C1 segment of cervical spinal cord (tissue), 14 donors: ENCODE measurements at regions not wholly inside any gene's neighbourhood (a gene's known extent, or its start where the extent isn't known, plus 50 kb on each side); places are given as distances from the start of the nearest gene placed in this dataset.
A peak's percentile ranks its signal among the peaks of the same experiment; 100 is the strongest.
"Not testable (repeated sequence)": the region's sequence is repeated elsewhere in the genome, so short reads cannot be mapped to it uniquely, and the experiment has no call there.

ENCODE experiments used
- DNase-seq, 14 donors: peaks; one replicate each; lab custom pipeline; 2025; lab: John Stamatoyannopoulos, UW

DNA sequence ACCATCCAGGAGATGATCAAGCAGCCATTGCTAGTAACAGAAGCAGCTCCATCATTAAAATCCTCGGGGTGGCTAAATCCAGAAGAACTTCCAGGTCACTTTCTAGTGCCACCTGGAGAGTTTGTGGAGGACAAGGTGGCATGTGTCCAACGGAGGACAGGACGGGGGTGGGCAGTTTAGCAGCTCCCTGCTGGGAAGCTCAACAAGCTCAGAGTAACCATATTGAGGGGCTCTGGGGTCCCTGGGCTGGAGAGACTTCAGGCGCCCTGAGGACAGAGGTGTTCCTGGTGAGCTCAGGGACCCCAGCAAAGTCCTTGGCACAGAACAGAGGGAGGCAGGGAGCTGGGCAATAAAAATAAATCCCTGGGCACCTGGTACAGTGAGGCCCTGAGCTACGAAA, 140.0 kb upstream of the FHL2 start:
- DNase-seq = no peak

DNA sequence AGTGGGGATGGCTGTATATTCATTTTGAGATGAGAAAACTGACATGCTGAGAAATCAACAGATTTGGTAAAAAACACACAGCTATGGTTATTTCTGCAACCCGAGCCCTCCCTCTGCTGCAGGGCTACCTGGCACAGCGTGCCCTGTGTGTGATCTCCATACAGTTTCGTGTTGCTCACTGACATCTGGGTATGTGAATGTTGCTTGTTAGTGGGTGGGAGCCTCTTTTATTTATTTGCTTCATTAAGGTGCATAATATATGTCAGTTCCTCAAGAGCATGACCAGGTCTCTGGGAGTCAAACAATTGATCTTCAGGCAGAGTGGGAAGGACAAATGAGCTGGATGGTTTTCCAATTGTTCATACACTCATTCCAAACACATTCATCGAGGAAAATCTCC, 139.1 kb upstream of the FHL2 start:
- no peak for DNase-seq

DNA sequence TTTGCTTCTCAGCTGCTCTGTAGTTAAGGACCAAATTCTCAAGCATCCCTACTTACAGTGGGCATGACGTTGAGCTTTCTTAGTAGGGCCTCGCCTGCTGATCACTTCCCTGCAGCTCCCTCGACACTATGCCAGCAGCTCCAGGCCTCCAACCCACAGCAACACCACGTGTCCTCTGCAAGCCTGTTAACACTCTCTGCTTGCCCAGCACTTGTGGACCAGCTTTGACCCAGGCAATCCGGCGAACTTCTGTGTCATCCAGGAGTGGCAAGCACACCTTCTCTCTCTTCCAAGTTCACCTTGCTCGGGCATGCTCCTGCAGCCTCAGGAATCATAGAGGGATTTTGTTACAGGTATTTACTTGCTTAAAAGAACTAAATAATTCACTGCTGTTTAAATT, 138.6 kb upstream of the FHL2 start:
- no peak for DNase-seq

DNA sequence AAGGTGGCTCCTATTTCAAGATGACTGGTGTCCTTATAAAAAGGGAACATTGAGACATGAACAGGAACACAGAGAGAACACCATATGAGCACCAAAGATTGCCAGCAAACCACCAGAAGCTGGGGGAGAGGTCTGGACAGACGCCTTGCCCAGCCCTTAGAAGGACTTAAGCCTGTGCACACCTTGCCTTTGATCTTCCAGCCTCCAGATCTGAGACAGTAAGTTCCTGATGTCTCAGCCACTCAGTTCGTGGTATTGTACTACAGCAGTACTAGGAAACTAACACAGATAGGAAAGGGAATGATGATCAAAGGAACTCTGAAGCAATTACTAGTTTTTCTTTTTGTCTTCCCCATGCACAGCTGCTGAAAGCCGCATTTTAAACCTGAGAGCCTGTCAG, 137.3 kb upstream of the FHL2 start:
- DNase-seq = no peak

DNA sequence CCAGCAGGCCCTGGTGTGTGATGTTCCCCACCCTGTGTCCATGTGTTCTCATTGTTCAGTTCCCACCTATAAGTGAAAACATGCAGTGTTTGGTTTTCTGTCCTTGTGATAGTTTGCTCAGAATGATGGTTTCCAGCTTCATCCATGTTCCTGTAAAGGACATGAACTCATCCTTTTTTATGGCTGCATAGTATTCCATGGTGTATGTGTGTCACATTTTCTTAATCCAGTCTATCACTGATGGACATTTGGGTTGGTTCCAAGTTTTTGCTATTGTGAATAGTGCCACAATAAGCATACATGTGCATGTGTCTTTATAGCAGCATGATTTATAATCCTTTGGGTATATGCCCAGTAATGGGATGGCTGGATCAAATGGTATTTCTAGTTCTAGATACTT, 130.4 kb upstream of the FHL2 start:
- DNase-seq = not testable (repeated sequence)

DNA sequence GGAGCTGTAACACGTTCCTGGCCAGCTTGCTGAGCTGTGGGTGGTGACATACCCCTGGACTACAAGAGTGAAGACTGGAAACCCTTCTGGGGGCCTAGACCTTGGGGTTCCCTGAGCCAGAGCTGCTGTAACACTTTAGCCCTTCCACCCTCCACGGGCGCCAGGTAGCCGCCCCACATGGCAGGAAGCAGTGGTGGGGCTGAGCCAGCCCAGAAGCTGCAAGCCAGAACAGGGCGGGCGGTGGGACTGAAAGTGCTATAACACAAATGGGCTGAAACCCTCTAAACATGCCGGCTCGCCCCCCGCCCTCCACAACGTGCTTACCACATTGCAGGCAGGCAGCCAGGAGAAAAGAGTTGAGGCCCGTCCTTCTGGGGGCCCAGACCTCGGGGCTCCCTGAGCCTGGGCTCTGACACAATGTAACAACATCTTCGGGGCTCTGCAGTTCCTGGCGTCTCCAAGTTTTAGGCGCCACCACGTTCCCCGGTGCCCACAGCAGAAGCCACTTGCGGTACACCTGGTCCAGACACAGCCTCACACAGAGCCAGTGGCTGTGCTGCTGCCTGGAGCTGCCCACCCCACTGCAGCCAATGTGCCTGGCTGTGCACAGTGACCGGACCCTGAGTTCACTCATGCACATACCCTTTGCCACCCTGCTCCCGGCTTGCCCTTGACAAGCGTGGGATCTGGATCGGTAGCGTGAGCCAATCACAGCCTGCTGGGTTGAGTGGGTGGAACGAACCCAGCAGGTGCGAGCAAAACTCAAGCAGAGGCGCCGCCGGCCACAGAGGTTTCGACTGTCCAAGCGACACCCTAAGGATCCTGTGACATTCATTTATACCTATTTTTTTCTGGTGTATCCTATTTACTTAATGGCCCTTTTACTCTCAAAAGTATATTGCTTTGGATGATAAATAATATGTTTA, 127.4 kb upstream of the FHL2 start:
- DNase-seq = no peak

DNA sequence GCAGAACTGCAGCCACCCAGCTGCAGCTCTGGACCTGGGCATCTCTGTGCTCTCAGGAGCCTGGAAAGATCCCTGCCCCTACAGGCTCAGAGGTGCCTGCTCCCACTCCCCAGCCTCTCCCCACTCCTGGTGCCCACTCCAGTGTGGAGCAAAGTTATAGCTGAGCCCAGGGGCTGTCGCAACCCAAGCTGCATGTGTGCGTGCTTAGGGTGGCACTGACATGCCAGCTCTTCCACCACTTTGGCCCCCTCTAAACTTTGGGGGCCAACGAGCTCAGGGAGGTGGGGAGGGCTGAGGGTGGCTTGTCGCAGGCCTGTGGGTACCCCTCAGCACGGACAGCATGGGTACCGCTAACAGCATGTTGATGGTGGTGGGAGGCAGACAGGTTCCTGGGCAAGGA, 126.3 kb upstream of the FHL2 start:
- no peak for DNase-seq

DNA sequence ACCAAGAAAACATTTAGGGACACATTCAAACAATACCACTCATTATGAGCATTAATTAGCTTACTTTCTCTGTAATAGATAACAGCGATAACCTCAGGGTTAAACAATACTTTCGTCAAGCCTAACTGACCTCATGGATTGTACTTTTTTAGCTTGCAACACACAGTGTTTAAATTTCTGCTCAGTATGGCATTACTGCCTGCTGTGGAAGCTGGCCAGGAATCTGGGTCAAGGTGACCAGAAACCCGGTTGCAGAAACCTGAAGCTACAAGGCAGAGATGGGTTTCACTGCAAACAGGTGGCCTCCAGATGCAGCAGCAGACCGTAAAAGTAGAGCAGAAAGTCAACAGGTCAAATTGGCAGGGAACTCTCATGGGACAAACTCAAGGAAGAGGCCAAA, 123.8 kb upstream of the FHL2 start:
- DNase-seq = no peak

DNA sequence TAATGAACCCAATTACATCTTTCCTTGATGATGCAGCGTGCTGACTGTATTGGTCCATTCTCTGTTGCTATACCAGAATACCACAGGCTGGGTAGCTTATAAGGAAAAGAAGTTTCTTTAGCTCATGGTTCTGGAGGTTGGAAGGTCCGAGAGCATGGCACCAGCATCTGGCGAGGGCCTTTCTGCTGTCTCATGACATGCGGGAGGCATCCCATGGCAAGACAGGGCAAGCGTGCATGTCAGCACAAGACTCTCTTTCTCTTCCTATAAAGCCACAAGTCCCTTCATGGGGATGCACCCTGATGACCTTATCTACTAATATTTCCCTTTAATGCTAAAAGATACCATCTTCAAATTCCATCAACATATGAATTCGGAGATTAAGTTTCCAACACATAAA, 122.8 kb upstream of the FHL2 start:
- DNase-seq = no peak

DNA sequence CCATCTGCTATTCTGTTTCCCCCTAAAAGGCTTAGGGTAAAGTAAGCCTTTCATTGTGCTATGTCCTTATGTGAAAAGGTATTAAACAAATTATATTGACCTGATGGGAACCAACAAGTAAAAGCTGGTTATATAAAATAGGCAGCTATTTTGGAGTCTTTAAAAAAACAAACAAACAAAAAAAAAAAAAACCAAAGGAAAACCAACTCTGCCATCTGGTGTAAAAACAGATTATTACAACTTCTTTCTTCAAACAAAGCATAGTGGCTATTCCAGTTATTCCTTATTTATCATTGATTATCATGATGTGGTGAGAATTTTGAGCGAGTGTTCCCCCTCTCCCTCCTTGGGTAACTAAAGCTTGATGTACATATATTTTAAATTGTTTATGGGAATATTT, 122.3 kb upstream of the FHL2 start:
- DNase-seq = peak in 1 of 14 donors; percentile 23

DNA sequence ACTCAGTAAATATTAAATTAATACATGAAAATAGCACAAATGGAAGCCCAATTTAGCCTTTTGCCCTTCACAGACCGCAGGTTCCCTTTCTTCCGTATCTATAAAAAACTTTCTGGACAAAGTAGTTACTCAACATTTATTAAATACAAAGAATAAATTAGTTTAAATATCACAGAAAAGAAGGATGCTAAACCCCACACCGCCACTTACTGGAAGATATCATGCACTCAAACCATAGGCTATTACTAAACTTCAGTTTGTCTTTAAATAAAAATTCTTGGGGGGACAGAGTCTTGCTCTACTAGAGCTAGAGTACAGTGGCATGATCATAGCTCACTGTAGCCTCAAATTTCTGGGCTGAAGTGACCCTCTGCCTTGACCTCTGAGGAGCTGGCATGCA, 120.7 kb upstream of the FHL2 start:
- no peak for DNase-seq

DNA sequence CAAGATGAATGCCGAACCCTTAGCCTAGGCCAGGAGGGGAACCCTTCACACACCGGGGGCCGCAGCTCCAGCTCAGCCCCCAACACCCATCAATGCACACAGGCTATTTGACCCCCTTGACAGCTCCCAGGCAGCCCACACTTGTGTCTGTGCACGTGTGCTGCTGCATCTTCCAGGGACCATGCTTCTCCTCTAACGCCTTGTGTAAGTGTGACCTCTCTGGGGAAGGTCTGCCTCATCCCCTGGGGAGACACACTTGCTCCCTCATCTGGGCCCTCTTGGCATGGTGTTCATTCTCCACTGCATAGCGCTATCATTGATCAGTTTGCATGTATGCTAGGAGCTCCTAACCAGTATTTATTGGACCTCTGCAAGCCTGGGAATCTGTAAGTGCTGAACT, 120.0 kb upstream of the FHL2 start:
- no peak for DNase-seq

DNA sequence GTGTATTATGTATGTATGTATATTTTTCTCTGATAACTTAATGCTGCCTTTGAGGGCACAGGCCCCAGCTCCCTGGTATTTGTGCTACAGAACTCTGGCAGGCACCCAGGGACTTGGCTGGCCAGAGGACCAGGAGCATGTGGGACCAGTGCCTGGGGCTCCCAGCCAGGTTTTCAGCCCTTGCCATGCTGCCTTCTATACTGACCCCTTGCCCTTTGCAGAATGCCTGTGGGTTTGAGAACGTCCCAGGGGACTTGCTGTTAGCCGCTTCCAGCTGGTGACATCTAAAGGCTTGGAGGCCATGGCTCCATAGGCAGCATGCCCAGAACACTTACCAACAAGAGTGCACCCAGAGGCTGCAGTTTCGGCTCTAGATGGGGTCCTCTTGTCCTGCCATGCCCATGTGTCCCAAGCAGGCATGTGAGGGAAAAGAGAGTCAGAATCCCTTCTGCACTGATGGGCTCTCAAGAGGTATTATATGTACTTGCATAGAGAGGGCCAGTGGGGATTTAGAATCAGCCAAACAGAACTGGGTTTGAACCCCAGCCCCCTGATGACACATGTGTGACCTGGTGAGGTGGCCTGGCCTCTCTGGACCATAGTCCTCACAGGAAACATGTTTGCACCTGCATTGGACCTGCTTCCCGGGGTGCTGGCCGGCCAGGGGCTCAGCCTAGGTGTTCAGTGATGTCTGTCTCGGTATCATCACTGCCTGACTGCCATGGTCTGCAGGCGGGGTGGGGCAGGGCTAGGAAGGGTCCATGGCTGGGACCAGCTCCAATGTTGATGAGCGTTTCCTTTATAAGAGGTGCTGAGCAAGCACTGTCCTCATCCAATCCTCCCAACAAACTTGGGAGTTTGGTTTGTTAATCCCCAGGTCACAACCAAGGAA, 119.2 kb upstream of the FHL2 start:
- DNase-seq = peak in 5 of 14 donors; percentile 2 to 84 (median 19)

DNA sequence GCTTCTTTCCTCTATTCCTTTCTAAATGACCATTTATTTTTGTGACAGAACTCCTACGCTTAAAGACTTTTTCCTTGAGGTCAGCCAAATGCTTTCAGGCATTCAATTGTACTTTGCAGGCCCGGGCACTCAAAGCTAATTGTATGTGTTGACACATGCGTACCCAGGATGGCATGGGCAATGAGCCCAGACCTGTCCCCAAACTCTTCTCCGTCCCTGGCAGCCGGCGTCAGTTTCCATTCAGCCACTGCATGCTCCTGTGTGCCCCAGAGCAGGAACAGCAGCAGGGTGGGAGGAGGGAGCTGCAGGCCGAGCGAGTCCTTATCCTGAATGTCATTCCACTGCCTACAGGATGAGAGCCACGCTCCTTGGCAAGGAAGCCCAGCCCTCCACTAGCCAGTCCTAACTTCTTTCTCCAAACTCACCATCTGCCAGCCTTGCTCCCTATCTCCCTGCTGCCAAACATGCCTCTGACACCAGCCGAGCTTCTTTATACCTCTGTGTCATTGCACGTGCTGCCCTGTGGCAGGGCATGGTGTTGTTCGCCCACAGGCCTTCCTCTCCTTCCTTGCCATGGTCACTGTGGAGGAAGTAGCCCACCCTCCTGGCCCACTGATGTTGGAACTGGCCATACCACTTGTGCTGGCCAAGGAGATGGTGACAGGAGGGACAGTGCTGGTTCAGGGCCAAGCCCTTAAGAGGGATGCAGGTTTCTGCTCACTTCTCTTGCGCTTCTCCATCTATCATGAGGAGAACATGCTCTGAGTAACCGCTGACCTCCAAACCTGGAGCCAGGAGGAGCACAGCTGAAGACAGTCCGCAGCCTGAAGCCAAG, 116.9 kb upstream of the FHL2 start:
- peak in 10 of 14 donors; percentile 16 to 86 (median 40) for DNase-seq

DNA sequence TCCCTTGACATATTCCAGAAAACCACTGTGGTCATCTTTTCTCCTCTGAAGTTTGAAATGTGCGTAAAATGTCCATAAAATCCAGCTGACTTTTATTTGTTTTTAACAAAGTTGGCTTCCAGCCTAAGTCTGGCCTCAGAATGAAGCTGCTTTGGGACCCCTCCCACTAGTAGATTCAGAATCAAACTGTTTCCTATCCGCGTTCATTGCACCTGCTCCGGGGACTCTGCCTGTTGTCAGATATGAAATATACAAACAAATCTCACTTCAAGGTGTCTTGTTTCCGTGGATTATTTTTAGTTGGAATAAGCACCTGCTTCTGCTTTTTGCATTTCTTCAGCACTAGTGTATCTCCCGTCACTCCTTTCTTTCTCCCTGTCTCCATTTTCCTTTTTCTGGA, 115.7 kb upstream of the FHL2 start:
- DNase-seq = no peak

DNA sequence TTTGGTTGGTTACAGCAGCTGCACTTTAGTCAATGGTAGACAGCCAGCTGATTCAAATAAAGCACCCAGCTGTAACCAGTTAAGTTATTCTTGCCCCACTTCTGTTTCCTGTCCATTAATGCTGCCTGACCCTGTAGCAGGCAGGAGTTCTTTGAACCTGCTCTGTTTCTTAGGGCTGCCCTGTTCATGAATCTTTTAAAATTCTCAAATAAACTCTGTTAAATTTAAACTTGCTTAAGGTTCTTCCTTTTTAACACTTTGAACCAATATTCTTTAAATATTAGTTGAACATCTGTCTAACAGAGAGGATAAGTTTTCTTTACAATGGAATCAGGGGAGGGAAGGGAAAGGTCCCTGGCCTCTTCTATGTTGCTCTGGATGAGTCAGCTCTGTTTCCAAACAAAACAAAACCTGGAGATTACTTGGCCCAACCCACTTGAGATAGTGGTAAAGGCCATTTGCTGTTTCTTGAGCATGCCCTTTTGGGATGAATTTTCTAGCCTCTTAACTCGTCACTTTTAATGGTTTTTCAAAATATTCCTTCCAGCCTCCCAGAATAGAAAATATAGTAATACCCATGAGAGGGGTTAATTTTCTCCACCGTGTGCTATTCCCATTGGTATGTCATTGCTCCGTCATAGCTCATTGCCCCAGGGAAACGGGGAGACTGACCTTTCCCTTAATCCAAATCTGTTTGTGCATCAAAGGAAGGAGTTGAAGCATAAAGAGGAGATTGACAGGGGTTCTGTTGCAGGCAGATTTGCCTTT, 112.1 kb upstream of the FHL2 start:
- DNase-seq = no peak

DNA sequence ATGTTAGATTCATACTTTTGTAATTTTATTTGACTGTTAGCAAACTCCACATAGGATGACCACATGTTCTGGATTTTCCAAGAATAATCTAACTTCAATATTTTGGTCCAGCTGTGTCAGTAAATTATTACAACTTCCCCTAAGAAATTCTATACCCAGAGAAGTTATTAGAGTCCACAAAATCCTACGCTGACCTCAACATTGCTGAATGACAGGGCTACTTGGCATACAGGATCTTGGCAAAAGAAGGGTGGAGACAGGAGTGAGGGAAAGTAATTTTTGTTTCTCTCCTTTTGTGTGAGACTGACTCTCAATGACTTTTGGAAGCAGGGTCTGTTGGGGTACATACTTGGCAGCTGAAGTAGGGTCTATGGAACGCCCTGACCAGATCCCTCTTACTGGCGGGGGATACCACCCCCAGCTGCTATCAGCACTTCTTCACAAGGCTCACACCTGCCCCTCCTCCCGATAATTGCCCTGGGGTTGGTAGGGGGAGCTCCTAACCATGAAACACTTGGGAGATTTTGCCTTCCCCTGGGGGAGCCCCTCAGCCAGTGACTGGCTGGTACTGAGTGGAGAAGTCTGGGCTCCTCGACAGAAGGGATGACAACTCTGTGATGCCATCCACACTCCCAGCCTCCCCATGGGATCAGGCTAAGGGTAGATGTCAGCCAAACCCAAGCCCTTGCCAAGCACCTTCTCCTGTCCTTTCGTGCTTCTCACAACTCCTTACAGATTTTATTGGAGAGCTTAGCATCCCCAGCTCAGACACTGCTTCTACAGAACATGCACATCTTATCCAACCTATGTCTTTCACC, 110.6 kb upstream of the FHL2 start:
- no peak for DNase-seq

DNA sequence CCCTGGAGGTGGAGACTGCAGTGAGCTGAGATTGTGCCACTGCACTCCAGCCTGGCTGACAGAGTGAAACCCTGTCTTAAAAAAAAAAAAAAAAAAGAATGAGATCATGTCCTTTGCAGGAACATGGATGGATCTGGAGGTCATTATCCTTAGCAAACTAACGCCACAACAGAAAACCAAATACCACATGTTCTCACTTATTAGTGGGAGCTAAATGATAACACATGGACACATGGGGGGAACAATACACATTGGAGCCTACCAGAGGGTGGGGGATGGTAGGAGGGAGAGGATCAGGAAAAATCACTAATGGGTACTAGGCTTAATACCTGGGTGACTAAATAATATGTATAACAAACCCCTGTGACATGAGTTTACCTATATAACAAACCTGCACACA, 108.0 kb upstream of the FHL2 start:
- not testable (repeated sequence) for DNase-seq

DNA sequence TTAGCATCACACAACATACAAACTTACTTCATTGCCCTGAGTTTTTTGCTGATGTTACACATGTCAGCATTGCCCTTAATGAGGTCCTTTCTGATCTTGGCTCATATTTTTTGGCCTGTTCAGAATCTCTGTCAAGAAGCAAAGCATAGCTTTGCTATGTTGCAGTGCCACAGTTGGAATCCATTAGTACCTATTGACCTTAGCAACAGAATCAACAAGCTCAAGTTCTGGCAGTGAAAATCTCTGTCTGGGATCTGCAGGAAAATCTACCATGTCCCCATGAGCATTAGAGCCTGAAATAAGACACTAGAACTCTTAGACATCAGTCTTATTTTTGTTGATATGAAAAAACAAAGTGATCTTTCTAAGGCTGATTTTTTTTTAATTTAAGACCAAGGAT, 105.6 kb upstream of the FHL2 start:
- no peak for DNase-seq
